GM12865 (cell line): ENCODE measurements at regions not wholly inside any gene's neighbourhood (a gene's known extent, or its start where the extent isn't known, plus 50 kb on each side); places are given as distances from the start of the nearest gene placed in this dataset.

Source experiments
- DNase-seq: peaks from one replicate; pipeline ENCODE4 v3.0.0; 2010; ENCODE audit warnings: low read depth
- H3K4me3 ChIP-seq: 2 replicates; pipeline ENCODE4 v1.5.1; 2011; ENCODE audit warnings: mild to moderate bottlenecking, low read depth, low read length, control low read depth
- TF ChIP-seq, protein P1 (sequence below): IDR thresholded peaks from 2 replicates; pipeline ENCODE4 v1.5.1; 2011; ENCODE audit warnings: low read length, control low read depth, low read depth, inconsistent platforms; ENCODE audit not compliant: insufficient read depth; ENCODE audit errors: missing control alignments

- TF ChIP-seq, protein P1, sequence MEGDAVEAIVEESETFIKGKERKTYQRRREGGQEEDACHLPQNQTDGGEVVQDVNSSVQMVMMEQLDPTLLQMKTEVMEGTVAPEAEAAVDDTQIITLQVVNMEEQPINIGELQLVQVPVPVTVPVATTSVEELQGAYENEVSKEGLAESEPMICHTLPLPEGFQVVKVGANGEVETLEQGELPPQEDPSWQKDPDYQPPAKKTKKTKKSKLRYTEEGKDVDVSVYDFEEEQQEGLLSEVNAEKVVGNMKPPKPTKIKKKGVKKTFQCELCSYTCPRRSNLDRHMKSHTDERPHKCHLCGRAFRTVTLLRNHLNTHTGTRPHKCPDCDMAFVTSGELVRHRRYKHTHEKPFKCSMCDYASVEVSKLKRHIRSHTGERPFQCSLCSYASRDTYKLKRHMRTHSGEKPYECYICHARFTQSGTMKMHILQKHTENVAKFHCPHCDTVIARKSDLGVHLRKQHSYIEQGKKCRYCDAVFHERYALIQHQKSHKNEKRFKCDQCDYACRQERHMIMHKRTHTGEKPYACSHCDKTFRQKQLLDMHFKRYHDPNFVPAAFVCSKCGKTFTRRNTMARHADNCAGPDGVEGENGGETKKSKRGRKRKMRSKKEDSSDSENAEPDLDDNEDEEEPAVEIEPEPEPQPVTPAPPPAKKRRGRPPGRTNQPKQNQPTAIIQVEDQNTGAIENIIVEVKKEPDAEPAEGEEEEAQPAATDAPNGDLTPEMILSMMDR, result no peak
Observed at GRCh38 chr6:3908961-3909360, 59.8 kb downstream of the FAM50B start.

DNA sequence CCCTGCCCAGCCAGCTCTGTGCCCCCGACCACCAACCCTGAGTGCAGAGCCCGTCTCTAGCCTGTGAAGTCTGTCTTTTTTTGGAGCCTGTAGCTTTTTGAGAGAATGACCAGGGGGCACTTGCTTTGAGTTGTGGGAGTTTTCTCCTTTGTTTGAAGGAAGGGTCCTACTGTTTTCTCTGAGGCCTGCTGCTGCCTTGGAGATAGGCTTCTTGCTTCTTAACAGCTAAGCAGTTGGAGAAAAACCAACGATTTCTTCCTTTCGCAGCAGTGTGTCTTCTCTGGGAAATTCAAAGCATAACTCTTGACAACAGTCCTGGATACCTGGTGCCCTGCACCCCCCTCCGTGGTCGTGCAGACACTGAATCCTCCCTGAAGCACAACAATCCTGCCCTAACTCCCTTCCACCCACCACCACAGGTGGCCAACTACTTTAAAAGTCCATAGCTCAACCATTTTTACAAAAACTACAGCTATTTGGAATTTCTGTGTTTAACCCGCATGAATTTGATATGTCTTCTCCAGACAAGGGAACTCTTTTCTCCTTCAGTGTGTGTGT, 61.0 kb downstream of the FAM50B start:
- H3K4me3 ChIP-seq, result no peak overlapping the region
- TF ChIP-seq, protein P1, result no peak
- no peak for DNase-seq

More at GRCh38 chr6:3908961-3909360, 59.8 kb downstream of the FAM50B start:
- no peak for DNase-seq
- no peak overlapping the region for H3K4me3 ChIP-seq

DNA sequence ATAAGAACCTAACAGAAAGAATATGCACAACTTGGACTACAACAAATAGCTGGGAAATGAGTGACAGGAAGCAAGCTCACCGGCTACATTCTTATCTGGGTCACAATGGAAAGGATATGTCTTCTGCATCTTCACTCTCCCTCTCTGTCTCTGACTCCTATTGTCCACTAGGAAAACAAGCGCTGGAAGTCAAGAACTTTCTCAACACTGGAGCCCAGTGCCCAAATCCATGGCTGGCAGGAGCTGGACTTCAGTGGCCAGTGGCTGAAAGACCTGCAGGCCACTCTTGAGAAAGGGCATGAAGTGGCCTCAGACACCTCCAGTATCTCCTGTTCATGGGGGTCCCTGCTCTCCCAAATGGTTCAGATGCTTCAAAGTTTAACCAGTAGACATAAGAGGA, 62.0 kb downstream of the FAM50B start:
- DNase-seq, result no peak
- TF ChIP-seq, protein P1, result no peak
- H3K4me3 ChIP-seq, result no peak overlapping the region

GRCh38 chr6:3911614-3912336, 62.6 kb downstream of the FAM50B start:
- TF ChIP-seq, protein P1, result no peak
- DNase-seq, result no peak
- no peak overlapping the region for H3K4me3 ChIP-seq

GRCh38 chr6:3912361-3913076, 63.3 kb downstream of the FAM50B start:
- no peak overlapping the region for H3K4me3 ChIP-seq
- TF ChIP-seq, protein P1, result no peak
- no peak for DNase-seq

GRCh38 chr6:3913077-3913957, 64.1 kb downstream of the FAM50B start:
- DNase-seq, result no peak
- TF ChIP-seq, protein P1, result no peak
- no peak overlapping the region for H3K4me3 ChIP-seq
